NOMO-1 treated with dmso at 0.1 percent for 144 hours (cell line): ENCODE measurements at regions not wholly inside any gene's neighbourhood (a gene's known extent, or its start where the extent isn't known, plus 50 kb on each side); places are given as distances from the start of the nearest gene placed in this dataset.
"Not testable (repeated sequence)": the region's sequence is repeated elsewhere in the genome, so short reads cannot be mapped to it uniquely, and the experiment has no call there.

Experiments
- DNase-seq: peaks from one replicate; lab custom pipeline; 2025; ENCODE audit not compliant: unreplicated experiment; lab: John Stamatoyannopoulos, UW

DNA sequence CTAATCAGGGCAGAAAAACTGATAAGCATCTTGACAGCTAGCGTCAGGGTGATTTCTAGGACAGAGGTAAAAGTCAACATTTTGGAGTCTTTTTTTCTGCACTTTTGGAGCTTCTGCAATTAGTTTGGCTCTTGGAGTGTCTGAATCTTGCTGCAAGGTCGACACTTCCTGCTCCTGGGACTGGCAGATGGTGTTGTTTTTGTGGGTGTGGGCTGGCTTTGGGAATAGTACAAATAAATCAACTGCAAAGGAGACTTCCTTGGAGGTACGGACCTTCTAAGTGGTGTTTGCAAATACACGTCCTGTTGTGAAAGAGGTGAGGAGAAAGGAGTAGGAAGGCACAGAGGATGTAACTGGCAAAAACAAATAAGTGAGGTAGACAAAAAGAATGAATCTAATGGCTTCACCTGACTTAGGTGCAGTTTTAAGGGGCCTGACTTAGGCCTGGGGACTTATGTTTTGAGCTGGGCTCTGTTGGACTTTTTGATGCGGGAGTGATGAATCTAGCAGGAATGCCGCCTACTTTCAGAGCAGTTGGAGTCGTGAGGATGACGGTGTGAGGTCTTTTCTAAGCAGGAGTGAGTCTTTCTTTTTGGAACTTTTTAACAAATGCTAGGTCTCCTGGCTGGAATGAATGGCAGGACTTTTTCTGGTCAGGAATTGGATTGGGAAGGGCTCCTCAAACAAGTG lies 195.1 kb downstream of the OTOP1 start:
- not testable (repeated sequence) for DNase-seq

DNA sequence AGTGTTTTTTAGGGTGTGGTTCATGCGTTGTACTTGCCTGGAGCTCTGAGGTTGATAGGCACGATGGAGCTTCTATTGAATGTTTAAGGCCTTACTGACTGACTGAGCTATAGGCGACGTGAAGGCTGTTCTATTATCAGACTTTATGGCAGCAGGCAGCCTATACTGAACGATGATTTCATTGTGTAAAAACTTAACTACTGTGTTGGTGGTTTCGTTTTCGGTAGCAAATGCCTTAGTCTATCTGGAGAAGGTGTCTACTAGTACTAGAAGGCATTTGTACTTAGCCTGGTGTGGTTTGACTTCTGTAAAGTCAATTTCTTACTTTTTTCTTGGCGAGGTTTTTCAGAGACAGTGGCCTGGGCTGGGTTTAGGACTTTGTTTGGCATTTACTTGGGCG lies 194.4 kb downstream of the OTOP1 start:
- DNase-seq = not testable (repeated sequence)

- not testable (repeated sequence) for DNase-seq
Observed at GRCh38 chr4:4032801-4033605, 193.7 kb downstream of the OTOP1 start.

- not testable (repeated sequence) for DNase-seq
Observed at GRCh38 chr4:4037399-4038138, 189.2 kb downstream of the OTOP1 start.

GRCh38 chr4:4045823-4046222 lies 180.9 kb downstream of the OTOP1 start:
- DNase-seq = not testable (repeated sequence)

GRCh38 chr4:4046686-4047085 lies 180.0 kb downstream of the OTOP1 start:
- DNase-seq = not testable (repeated sequence)

GRCh38 chr4:4047202-4047601 lies 179.5 kb downstream of the OTOP1 start:
- DNase-seq = not testable (repeated sequence)

DNA sequence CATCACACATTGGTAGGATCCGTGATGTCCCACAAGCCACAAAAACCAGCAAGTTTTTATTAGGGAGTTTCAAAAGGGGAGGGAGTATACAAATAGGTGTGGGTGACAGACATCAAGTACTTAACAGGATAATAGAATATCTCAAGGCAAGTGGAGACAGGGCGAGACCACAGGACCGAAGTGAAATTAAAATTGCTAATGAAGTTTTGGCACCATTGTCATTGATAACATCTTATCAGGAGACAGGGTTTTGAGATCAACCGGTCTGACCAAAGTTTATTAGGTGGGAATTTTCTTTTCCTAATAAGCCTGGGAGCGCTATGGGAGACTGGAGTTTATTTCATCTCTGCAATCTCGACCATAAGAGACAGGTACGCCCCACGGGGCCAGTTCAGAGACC lies 178.5 kb downstream of the OTOP1 start:
- DNase-seq = not testable (repeated sequence)

DNA sequence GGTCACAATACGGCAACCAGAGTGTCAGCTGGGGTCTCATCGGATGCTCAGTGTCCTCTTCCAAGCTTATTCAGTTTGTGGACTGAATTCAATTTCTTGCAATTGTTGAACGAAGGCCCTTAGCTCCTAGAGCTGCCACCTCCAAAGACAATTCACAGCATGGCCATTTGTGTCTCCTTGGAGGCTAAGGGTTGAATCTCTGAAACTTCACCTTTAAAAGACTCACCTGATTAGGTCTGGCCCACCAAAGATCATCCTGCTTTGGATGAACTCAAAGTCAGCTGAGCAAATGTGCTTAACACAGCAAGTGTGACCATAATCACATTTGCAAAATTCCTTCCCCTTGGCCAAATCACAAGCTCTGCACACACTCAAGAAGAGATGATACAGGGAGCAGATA lies 175.9 kb downstream of the OTOP1 start:
- not testable (repeated sequence) for DNase-seq

GRCh38 chr4:4052933-4053332 lies 173.8 kb downstream of the OTOP1 start:
- DNase-seq = not testable (repeated sequence)

DNA sequence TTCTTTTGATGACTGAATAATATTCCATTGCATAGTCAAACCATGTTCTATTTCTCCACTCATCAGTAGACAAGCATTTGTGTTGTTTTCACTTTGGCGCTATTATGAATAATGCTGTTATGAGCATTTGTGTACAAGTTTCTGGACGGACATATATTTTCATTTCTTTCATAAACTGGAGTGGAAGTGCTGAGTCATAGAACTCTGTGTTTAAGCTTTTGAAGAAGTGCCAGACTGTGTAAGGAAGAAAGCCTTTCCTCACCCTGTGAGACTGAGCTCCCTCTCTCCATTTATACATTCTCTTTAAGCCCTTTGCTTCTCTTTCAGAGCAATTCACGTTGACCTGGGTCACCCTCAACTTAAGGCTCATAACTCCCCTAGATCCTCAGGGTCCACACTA lies 169.5 kb downstream of the OTOP1 start:
- DNase-seq = not testable (repeated sequence)

- not testable (repeated sequence) for DNase-seq
Observed at GRCh38 chr4:4084171-4084570, 142.6 kb downstream of the OTOP1 start.

DNA sequence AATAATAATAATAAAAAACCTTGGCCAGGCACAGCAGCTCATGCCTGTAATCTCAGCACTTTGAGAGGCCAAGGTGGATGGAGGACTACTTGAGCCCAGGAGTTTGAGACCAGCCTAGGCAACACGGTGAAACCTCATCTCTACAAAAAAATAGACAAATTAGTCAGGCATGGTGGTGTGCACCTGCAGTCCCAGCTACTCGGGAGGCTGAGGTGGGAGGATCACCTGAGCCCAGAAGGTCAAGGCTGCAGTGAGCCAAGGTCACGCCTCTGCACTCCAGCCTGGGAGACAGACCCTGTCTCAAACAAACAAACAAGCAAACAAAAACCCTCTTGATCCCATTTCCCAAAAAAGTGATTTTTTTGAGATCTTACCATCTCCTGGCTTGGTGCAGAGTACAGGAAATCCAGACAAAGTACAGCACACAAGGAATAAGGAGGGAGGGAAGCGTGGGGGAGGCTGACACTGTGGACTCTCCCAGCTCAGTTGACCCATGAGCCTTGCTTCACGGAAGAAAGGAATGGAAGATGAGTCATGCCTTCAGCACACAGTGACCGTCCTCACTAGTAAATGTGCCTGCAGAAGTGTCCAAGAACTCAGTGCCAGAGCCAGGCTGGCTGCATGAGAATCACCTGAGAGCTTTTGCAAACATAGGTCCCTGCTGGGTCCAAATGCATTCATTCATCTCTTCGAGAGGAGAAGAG lies 136.9 kb downstream of the OTOP1 start:
- not testable (repeated sequence) for DNase-seq

- not testable (repeated sequence) for DNase-seq
Observed at GRCh38 chr4:4090720-4091119, 136.0 kb downstream of the OTOP1 start.

DNA sequence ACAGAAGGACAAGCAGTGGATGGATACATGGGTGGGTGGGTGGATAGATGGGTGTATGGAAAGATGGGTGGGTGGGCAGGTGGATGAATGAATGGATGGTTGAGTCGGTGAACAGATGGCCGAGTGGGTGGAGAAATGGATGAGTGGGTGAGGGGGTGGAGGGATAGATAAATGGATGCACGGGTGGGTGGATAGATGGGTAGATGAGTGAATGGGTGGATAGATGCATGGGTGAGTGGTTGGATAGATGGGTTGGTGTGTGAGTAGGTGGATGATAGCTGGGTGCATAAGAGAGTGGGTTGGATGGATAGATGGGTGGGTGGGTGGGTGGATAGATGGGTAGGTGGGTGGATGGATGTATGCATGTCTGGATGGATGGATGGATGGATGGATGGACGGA lies 134.6 kb downstream of the OTOP1 start:
- not testable (repeated sequence) for DNase-seq

DNA sequence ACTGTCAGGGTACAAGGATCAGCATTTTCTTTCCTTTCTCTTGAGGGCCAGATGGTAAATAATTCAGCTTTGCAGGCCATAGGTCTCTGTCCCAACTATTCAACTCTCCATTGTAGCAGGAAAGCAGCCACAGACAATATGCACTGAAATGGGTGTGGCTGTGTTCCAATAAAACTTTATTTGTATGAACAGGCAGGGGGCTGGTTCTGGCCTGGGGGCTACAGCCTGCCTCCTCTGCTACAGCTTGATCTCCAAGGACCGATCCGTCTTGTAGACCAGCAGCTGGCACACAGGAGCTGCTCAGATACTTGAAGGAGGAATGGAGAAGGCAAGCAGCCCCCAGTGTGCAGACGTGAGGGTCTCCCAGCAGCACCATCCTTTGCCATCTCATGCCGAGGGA lies 127.1 kb downstream of the OTOP1 start:
- not testable (repeated sequence) for DNase-seq

- not testable (repeated sequence) for DNase-seq
Observed at GRCh38 chr4:4106923-4107322, 119.8 kb downstream of the OTOP1 start.

DNA sequence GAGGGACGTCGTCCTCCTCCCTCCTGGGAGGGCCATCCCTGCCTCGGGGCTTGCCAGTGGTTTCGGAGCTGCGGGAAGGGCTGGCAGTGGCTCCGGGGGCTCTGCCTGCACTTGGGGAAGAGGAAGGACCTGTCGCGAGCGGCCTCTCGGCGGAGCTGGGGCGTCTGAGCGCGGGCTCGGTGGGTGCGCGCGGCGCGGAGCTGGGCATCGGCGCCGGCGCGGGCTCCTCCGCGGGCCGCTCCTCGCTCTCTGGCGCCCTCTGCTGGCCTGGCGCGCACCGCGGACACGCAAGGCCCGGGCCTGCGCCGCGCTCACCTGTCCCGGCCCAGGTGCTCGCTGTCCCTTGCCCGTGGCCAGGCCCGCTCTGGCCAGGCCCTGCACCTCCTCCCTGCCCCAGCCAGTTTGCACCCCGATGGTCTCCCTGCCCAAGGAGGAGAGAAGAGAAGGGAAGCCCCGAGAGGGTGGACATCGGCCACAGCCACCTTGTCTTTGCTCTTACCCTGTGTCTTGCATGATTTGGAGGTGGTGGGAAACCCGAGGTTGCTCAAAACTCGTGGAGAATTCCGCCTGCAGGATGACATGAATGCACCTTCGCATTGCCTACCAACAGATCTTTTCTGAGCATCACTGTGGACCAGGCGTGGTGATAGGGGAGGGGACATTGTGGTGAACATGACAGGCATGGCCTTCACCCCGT lies 119.2 kb downstream of the OTOP1 start:
- not testable (repeated sequence) for DNase-seq

GRCh38 chr4:4115381-4115780 lies 111.3 kb downstream of the OTOP1 start:
- not testable (repeated sequence) for DNase-seq

DNA sequence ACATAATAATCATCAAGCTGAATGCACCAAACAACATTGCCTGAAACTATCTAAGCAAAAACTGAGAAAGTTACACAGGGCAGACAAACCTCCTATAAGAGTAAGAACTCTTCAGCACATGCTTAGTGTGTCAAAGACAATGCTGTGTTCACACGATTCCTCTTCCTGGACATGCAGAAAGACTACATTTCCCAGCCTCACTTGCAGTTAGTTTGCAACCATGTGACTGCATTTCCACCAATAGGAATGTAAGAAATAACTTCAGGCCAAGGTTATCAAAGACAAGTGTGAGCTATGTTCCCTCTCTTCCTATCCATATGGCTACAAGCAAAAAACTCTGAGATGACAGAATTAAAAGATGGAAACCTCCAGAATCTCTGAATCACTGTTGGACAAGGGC lies 109.8 kb downstream of the OTOP1 start:
- DNase-seq = not testable (repeated sequence)
